ENCODE measurements at regions not wholly inside any gene's neighbourhood (a gene's known extent, or its start where the extent isn't known, plus 50 kb on each side); places are given as distances from the start of the nearest gene placed in this dataset.

DNA sequence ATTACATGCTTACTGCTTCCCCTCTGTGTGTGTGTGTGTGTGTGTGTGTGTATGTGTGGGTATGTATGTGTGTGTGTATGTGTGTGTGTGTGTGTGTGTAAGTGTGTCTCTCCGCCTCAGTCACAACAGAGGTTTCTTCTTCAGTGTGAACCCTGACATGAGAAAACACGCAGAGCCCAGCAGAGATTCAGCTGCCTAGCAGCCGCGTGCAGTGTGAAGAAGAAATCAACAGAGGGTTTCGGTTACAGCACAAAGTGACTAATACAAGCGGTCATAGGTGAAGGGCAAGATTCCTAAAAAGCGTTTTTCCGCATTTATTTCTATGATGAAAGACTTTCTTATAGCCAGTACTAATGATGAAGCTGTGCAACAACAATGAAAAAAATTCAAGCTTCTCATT lies 55.3 kb upstream of the ZFP42 start:
- no peaks in the 10 kb centered on the region for H3K27me3 ChIP-seq
- no peaks in the 10 kb centered on the region for H3K4me1 ChIP-seq (replicated peaks in 1 of 2)
- no peak overlapping the region for H3K4me3 ChIP-seq
- no peak for DNase-seq
- H3K9me3 ChIP-seq (replicated peaks in 1 of 3), result peaks cover 0 to 4% (median 0%) of the 10 kb centered on the region in 3 donors
- H3K27ac ChIP-seq, result no peak overlapping the region
- intact Hi-C loops (cut with DNase I), result no loop called here
- no peaks in the 10 kb centered on the region for H3K36me3 ChIP-seq (replicated peaks in 1 of 2)
- TF ChIP-seq, protein P1, sequence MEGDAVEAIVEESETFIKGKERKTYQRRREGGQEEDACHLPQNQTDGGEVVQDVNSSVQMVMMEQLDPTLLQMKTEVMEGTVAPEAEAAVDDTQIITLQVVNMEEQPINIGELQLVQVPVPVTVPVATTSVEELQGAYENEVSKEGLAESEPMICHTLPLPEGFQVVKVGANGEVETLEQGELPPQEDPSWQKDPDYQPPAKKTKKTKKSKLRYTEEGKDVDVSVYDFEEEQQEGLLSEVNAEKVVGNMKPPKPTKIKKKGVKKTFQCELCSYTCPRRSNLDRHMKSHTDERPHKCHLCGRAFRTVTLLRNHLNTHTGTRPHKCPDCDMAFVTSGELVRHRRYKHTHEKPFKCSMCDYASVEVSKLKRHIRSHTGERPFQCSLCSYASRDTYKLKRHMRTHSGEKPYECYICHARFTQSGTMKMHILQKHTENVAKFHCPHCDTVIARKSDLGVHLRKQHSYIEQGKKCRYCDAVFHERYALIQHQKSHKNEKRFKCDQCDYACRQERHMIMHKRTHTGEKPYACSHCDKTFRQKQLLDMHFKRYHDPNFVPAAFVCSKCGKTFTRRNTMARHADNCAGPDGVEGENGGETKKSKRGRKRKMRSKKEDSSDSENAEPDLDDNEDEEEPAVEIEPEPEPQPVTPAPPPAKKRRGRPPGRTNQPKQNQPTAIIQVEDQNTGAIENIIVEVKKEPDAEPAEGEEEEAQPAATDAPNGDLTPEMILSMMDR (IDR thresholded peaks at IDR 0.05), result no peak
- TF ChIP-seq POLR2A (IDR thresholded peaks at IDR 0.05), result no peak
- 51 to 65% (median 61%) methylated on average over 8 of the region's 8 CpGs for WGBS, 4 donors

DNA sequence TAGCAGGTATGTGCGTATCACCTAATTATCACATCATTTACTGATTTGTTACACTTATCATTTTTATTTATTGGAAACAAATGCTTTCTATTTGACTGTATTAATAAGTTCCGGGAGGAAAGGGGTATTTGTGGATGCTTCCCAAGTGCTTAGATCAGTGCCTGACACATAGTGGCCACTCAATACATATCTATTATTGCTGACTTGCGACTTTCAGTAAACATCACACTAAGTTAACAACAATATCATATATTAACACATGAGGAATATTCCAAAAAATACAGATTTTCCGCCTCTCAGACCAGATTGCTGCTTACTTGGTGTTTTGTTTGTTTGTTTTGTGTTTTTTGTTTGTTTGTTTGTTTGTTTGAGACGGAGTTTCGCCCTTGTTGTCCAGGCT lies 52.6 kb upstream of the ZFP42 start:
- 92 to 96% (median 94%) methylated on average over 6 of the region's 6 CpGs for WGBS, 4 donors
- no peak overlapping the region for H3K27ac ChIP-seq
- TF ChIP-seq, protein P1 (IDR thresholded peaks at IDR 0.05), result no peak
- TF ChIP-seq POLR2A (IDR thresholded peaks at IDR 0.05), result no peak
- intact Hi-C loops (cut with DNase I), result no loop called here
- H3K4me1 ChIP-seq (replicated peaks in 1 of 2), result no peaks in the 10 kb centered on the region
- no peaks in the 10 kb centered on the region for H3K36me3 ChIP-seq (replicated peaks in 1 of 2)
- H3K27me3 ChIP-seq, result no peaks in the 10 kb centered on the region
- DNase-seq, result no peak
- H3K9me3 ChIP-seq (replicated peaks in 1 of 3), result no peaks in the 10 kb centered on the region
- no peak overlapping the region for H3K4me3 ChIP-seq

DNA sequence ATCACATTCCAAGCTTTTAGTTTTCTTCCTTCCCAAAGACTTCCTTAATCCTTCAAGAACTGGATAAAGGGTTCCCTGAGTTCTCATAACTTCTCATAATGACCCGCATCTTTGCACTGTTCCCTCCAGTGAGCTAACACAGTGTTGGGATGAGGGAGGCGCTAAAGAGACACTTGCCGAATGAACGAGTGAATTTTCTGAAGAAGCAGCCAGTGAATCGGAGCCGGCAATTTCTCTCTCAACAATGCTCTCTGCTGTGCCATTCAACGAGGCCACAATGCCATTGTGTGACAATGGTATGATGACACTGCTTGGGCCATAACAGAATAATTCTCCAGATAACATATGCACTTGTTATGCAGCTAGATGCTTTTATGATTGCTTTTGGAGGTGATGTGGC lies 51.4 kb upstream of the ZFP42 start:
- 80 to 90% (median 82%) methylated on average over 7 of the region's 7 CpGs for WGBS, 4 donors
- H3K9me3 ChIP-seq (replicated peaks in 1 of 3), result no peaks in the 10 kb centered on the region
- H3K36me3 ChIP-seq (replicated peaks in 1 of 2), result no peaks in the 10 kb centered on the region
- no peak overlapping the region for H3K4me3 ChIP-seq
- H3K4me1 ChIP-seq (replicated peaks in 1 of 2), result no peaks in the 10 kb centered on the region
- TF ChIP-seq, protein P1 (IDR thresholded peaks at IDR 0.05), result no peak
- TF ChIP-seq POLR2A (IDR thresholded peaks at IDR 0.05), result no peak
- no peak for DNase-seq
- intact Hi-C loops (cut with DNase I), result no loop called here
- no peaks in the 10 kb centered on the region for H3K27me3 ChIP-seq
- no peak overlapping the region for H3K27ac ChIP-seq

Small RNAs in the stretch of these regions (small RNA-seq; reads per million reads assigned to genes)
- gene MRPS36P2, result 0 reads per million in 2 donors
